ENCODE measurements at regions not wholly inside any gene's neighbourhood (a gene's known extent, or its start where the extent isn't known, plus 50 kb on each side); places are given as distances from the start of the nearest gene placed in this dataset.

GRCh38 chr9:135256581-135257354 lies 169.3 kb downstream of the OLFM1 start:
- no peak for TF ChIP-seq POLR2AphosphoS5 (IDR thresholded peaks at IDR 0.05)
- no peak for TF ChIP-seq CTCF (IDR thresholded peaks at IDR 0.05)
- TF ChIP-seq POLR2A (IDR thresholded peaks at IDR 0.05), result no peak

All from breast epithelium (tissue), 3 donors.